ENCODE measurements at regions not wholly inside any gene's neighbourhood (a gene's known extent, or its start where the extent isn't known, plus 50 kb on each side); places are given as distances from the start of the nearest gene placed in this dataset.

GRCh38 chr5:133811168-133811567 is 157.3 kb downstream of the C5orf15 start:
- no peaks in the 10 kb centered on the region for H3K9me3 Mint-ChIP-seq
- ChIA-PET POLR2A (no interaction called here), CTCF (no interaction called here)
- no peaks in the 10 kb centered on the region for H3K4me1 Mint-ChIP-seq
- no peak overlapping the region for H3K4me3 Mint-ChIP-seq
- peaks cover 25% of the 10 kb centered on the region for H3K27me3 Mint-ChIP-seq
- DNase-seq, result no peak
- H3K36me3 Mint-ChIP-seq (ENCODE audit: low read depth), result no peaks in the 10 kb centered on the region
- H3K27ac Mint-ChIP-seq, result no peak overlapping the region

GRCh38 chr5:133809801-133810200 is 158.6 kb downstream of the C5orf15 start:
- Mint-ChIP-seq H3K36me3 (ENCODE audit: low read depth) (no peaks in the 10 kb centered on the region), H3K27me3 (peaks cover 30% of the 10 kb centered on the region), H3K4me1 (no peaks in the 10 kb centered on the region), H3K9me3 (no peaks in the 10 kb centered on the region), H3K4me3 (no peak overlapping the region), H3K27ac (no peak overlapping the region)
- ChIA-PET CTCF (no interaction called here), POLR2A (no interaction called here)
- DNase-seq, result no peak

GRCh38 chr5:133807348-133807747 is 161.1 kb downstream of the C5orf15 start:
- H3K4me1 Mint-ChIP-seq, result no peaks in the 10 kb centered on the region
- peaks cover 22% of the 10 kb centered on the region for H3K27me3 Mint-ChIP-seq
- DNase-seq, result no peak
- no peak overlapping the region for H3K27ac Mint-ChIP-seq
- H3K36me3 Mint-ChIP-seq (ENCODE audit: low read depth), result no peaks in the 10 kb centered on the region
- ChIA-PET POLR2A (no interaction called here), CTCF (no interaction called here)
- no peak overlapping the region for H3K4me3 Mint-ChIP-seq
- H3K9me3 Mint-ChIP-seq, result no peaks in the 10 kb centered on the region

GRCh38 chr5:133806847-133807246 is 161.6 kb downstream of the C5orf15 start:
- ChIA-PET POLR2A (no interaction called here), CTCF (no interaction called here)
- Mint-ChIP-seq H3K9me3 (no peaks in the 10 kb centered on the region), H3K27ac (no peak overlapping the region), H3K36me3 (ENCODE audit: low read depth) (no peaks in the 10 kb centered on the region), H3K4me1 (no peaks in the 10 kb centered on the region), H3K27me3 (peaks cover 21% of the 10 kb centered on the region), H3K4me3 (no peak overlapping the region)
- no peak for DNase-seq

GRCh38 chr5:133801955-133802751 is 166.3 kb downstream of the C5orf15 start:
- no peaks in the 10 kb centered on the region for H3K4me1 Mint-ChIP-seq
- ChIA-PET POLR2A (no interaction called here), CTCF (no interaction called here)
- H3K4me3 Mint-ChIP-seq, result no peak overlapping the region
- peaks cover 33% of the 10 kb centered on the region for H3K27me3 Mint-ChIP-seq
- no peak for DNase-seq
- H3K9me3 Mint-ChIP-seq, result no peaks in the 10 kb centered on the region
- no peaks in the 10 kb centered on the region for H3K36me3 Mint-ChIP-seq (ENCODE audit: low read depth)
- no peak overlapping the region for H3K27ac Mint-ChIP-seq

GRCh38 chr5:133801431-133801830 is 167.0 kb downstream of the C5orf15 start:
- no peaks in the 10 kb centered on the region for H3K4me1 Mint-ChIP-seq

GRCh38 chr5:133799571-133800237 is 168.7 kb downstream of the C5orf15 start:
- Mint-ChIP-seq H3K36me3 (ENCODE audit: low read depth) (no peaks in the 10 kb centered on the region), H3K4me3 (no peak overlapping the region), H3K27me3 (peaks cover 25% of the 10 kb centered on the region), H3K27ac (no peak overlapping the region), H3K9me3 (no peaks in the 10 kb centered on the region), H3K4me1 (no peaks in the 10 kb centered on the region)
- ChIA-PET CTCF (no interaction called here), POLR2A (no interaction called here)
- no peak for DNase-seq

More at GRCh38 chr5:133801431-133801830, 167.0 kb downstream of the C5orf15 start:
- DNase-seq, result no peak
- ChIA-PET POLR2A (no interaction called here), CTCF (no interaction called here)
- Mint-ChIP-seq H3K9me3 (no peaks in the 10 kb centered on the region), H3K27me3 (peaks cover 33% of the 10 kb centered on the region), H3K36me3 (ENCODE audit: low read depth) (no peaks in the 10 kb centered on the region), H3K4me3 (no peak overlapping the region), H3K27ac (no peak overlapping the region)

GRCh38 chr5:133797167-133797566 is 171.3 kb downstream of the C5orf15 start:
- ChIA-PET CTCF (no interaction called here), POLR2A (no interaction called here)
- H3K27me3 Mint-ChIP-seq, result peaks cover 23% of the 10 kb centered on the region
- H3K27ac Mint-ChIP-seq, result no peak overlapping the region
- H3K36me3 Mint-ChIP-seq (ENCODE audit: low read depth), result no peaks in the 10 kb centered on the region
- no peaks in the 10 kb centered on the region for H3K9me3 Mint-ChIP-seq
- no peaks in the 10 kb centered on the region for H3K4me1 Mint-ChIP-seq
- no peak for DNase-seq
- no peak overlapping the region for H3K4me3 Mint-ChIP-seq

- ChIA-PET CTCF (no interaction called here), POLR2A (no interaction called here)
- Mint-ChIP-seq H3K27ac (no peak overlapping the region), H3K4me3 (no peak overlapping the region), H3K36me3 (ENCODE audit: low read depth) (no peaks in the 10 kb centered on the region), H3K9me3 (no peaks in the 10 kb centered on the region), H3K4me1 (no peaks in the 10 kb centered on the region), H3K27me3 (peaks cover 15% of the 10 kb centered on the region)
- DNase-seq, result no peak
Measured at GRCh38 chr5:133796186-133796585, 172.2 kb downstream of the C5orf15 start.

- peaks cover 11% of the 10 kb centered on the region for H3K27me3 Mint-ChIP-seq
- ChIA-PET POLR2A (no interaction called here), CTCF (no interaction called here)
- H3K27ac Mint-ChIP-seq, result no peak overlapping the region
- no peak overlapping the region for H3K4me3 Mint-ChIP-seq
- no peaks in the 10 kb centered on the region for H3K9me3 Mint-ChIP-seq
- no peaks in the 10 kb centered on the region for H3K4me1 Mint-ChIP-seq
- no peak for DNase-seq
- H3K36me3 Mint-ChIP-seq (ENCODE audit: low read depth), result no peaks in the 10 kb centered on the region
Measured at GRCh38 chr5:133794771-133795415, 173.5 kb downstream of the C5orf15 start.

GRCh38 chr5:133793756-133794465 is 174.5 kb downstream of the C5orf15 start:
- Mint-ChIP-seq H3K36me3 (ENCODE audit: low read depth) (no peaks in the 10 kb centered on the region), H3K4me1 (no peaks in the 10 kb centered on the region), H3K27ac (no peak overlapping the region), H3K4me3 (no peak overlapping the region), H3K9me3 (no peaks in the 10 kb centered on the region), H3K27me3 (peaks cover 8% of the 10 kb centered on the region)
- no peak for DNase-seq
- ChIA-PET CTCF (no interaction called here), POLR2A (no interaction called here)

- ChIA-PET CTCF (no interaction called here), POLR2A (no interaction called here)
- Mint-ChIP-seq H3K4me3 (no peak overlapping the region), H3K4me1 (no peaks in the 10 kb centered on the region), H3K27ac (no peak overlapping the region), H3K27me3 (peaks cover 5% of the 10 kb centered on the region), H3K36me3 (ENCODE audit: low read depth) (no peaks in the 10 kb centered on the region), H3K9me3 (no peaks in the 10 kb centered on the region)
- DNase-seq, result no peak
Measured at GRCh38 chr5:133792655-133793054, 175.8 kb downstream of the C5orf15 start.

- H3K36me3 Mint-ChIP-seq (ENCODE audit: low read depth), result no peaks in the 10 kb centered on the region
- no peaks in the 10 kb centered on the region for H3K9me3 Mint-ChIP-seq
- ChIA-PET POLR2A (no interaction called here), CTCF (no interaction called here)
- H3K4me3 Mint-ChIP-seq, result no peak overlapping the region
- no peaks in the 10 kb centered on the region for H3K4me1 Mint-ChIP-seq
- no peak overlapping the region for H3K27ac Mint-ChIP-seq
- H3K27me3 Mint-ChIP-seq, result peaks cover 4% of the 10 kb centered on the region
- DNase-seq, result no peak
Measured at GRCh38 chr5:133792024-133792423, 176.4 kb downstream of the C5orf15 start.
